Muscle layer of duodenum (tissue), 2 donors: ENCODE measurements at regions not wholly inside any gene's neighbourhood (a gene's known extent, or its start where the extent isn't known, plus 50 kb on each side); places are given as distances from the start of the nearest gene placed in this dataset.

ENCODE experiments used
- H3K27ac ChIP-seq: one replicate; pipeline ENCODE4 v1.7.0; 2013; ENCODE audit warnings: mild to moderate bottlenecking, low read length
- H3K27me3 ChIP-seq: one replicate; pipeline ENCODE4 v1.7.0; 2013; ENCODE audit warnings: low read depth, mild to moderate bottlenecking, control low read depth, low read length
- H3K36me3 ChIP-seq, 2 donors: one replicate each; pipeline ENCODE4 v1.7.0; 2013; ENCODE audit warnings: low read length in 2 of 2, control low read depth in 1 of 2, mild to moderate bottlenecking in 1 of 2; ENCODE audit not compliant: insufficient read depth in 2 of 2, control insufficient read depth in 1 of 2
- H3K4me1 ChIP-seq, 2 donors: one replicate each; pipeline ENCODE4 v1.7.0; 2013; ENCODE audit warnings: low read length in 2 of 2, mild to moderate bottlenecking in 2 of 2, control low read depth in 1 of 2, moderate library complexity in 1 of 2; ENCODE audit not compliant: insufficient read depth in 2 of 2, control insufficient read depth in 1 of 2
- H3K4me3 ChIP-seq, 2 donors: one replicate each; pipeline ENCODE4 v1.7.0; 2013; ENCODE audit warnings: low read length in 2 of 2, low read depth in 1 of 2, mild to moderate bottlenecking in 1 of 2
- H3K9me3 ChIP-seq, 2 donors: one replicate each; pipeline ENCODE4 v1.7.0; 2013; ENCODE audit warnings: low read length in 2 of 2, control low read depth in 1 of 2, mild to moderate bottlenecking in 1 of 2; ENCODE audit not compliant: control insufficient read depth in 1 of 2
- donor health status: healthy.

- H3K27ac ChIP-seq, result no peak overlapping the region
- no peaks in the 10 kb centered on the region for H3K9me3 ChIP-seq
Measured at GRCh38 chr5:143761663-143762062, 50.3 kb upstream of the HMHB1 start.

GRCh38 chr5:143760755-143761154 lies 51.2 kb upstream of the HMHB1 start:
- Histone ChIP-seq H3K4me3 (no peak overlapping the region), H3K27ac (no peak overlapping the region), H3K4me1 (peaks cover 0 to 18% of the 10 kb centered on the region in 2 donors), H3K36me3 (no peaks in the 10 kb centered on the region), H3K27me3 (no peaks in the 10 kb centered on the region), H3K9me3 (no peaks in the 10 kb centered on the region)

More at GRCh38 chr5:143761663-143762062, 50.3 kb upstream of the HMHB1 start:
- no peak overlapping the region for H3K4me3 ChIP-seq
- no peaks in the 10 kb centered on the region for H3K27me3 ChIP-seq
- H3K36me3 ChIP-seq, result no peaks in the 10 kb centered on the region
- H3K4me1 ChIP-seq, result peaks cover 0 to 18% of the 10 kb centered on the region in 2 donors

- peaks cover 0 to 18% of the 10 kb centered on the region in 2 donors for H3K4me1 ChIP-seq
- no peaks in the 10 kb centered on the region for H3K9me3 ChIP-seq
- H3K4me3 ChIP-seq, result no peak overlapping the region
- no peak overlapping the region for H3K27ac ChIP-seq
- H3K27me3 ChIP-seq, result no peaks in the 10 kb centered on the region
- no peaks in the 10 kb centered on the region for H3K36me3 ChIP-seq
Measured at GRCh38 chr5:143760131-143760505, 51.8 kb upstream of the HMHB1 start.

GRCh38 chr5:143759396-143760130 lies 52.4 kb upstream of the HMHB1 start:
- Histone ChIP-seq H3K27ac (no peak overlapping the region), H3K9me3 (no peaks in the 10 kb centered on the region)

GRCh38 chr5:143758750-143759149 lies 53.2 kb upstream of the HMHB1 start:
- H3K9me3 ChIP-seq, result no peaks in the 10 kb centered on the region
- no peaks in the 10 kb centered on the region for H3K36me3 ChIP-seq
- H3K4me3 ChIP-seq, result no peak overlapping the region
- H3K27ac ChIP-seq, result no peak overlapping the region
- H3K27me3 ChIP-seq, result no peaks in the 10 kb centered on the region
- peaks cover 0 to 18% of the 10 kb centered on the region in 2 donors for H3K4me1 ChIP-seq

More at GRCh38 chr5:143759396-143760130, 52.4 kb upstream of the HMHB1 start:
- H3K36me3 ChIP-seq, result no peaks in the 10 kb centered on the region
- H3K4me3 ChIP-seq, result no peak overlapping the region
- H3K4me1 ChIP-seq, result peaks cover 0 to 18% of the 10 kb centered on the region in 2 donors
- no peaks in the 10 kb centered on the region for H3K27me3 ChIP-seq

- H3K27ac ChIP-seq, result no peak overlapping the region
- peaks cover 0 to 18% of the 10 kb centered on the region in 2 donors for H3K4me1 ChIP-seq
- no peak overlapping the region for H3K4me3 ChIP-seq
- no peaks in the 10 kb centered on the region for H3K9me3 ChIP-seq
- H3K36me3 ChIP-seq, result no peaks in the 10 kb centered on the region
- H3K27me3 ChIP-seq, result no peaks in the 10 kb centered on the region
Measured at GRCh38 chr5:143758015-143758414, 53.9 kb upstream of the HMHB1 start.

GRCh38 chr5:143757116-143757515 lies 54.8 kb upstream of the HMHB1 start:
- Histone ChIP-seq H3K9me3 (no peaks in the 10 kb centered on the region), H3K36me3 (no peaks in the 10 kb centered on the region), H3K4me3 (no peak overlapping the region), H3K27me3 (no peaks in the 10 kb centered on the region), H3K27ac (no peak overlapping the region), H3K4me1 (peaks cover 0 to 18% of the 10 kb centered on the region in 2 donors)

GRCh38 chr5:143755966-143756365 lies 56.0 kb upstream of the HMHB1 start:
- no peaks in the 10 kb centered on the region for H3K27me3 ChIP-seq
- H3K36me3 ChIP-seq, result no peaks in the 10 kb centered on the region
- no peak overlapping the region for H3K4me3 ChIP-seq
- H3K9me3 ChIP-seq, result no peaks in the 10 kb centered on the region
- H3K4me1 ChIP-seq, result peaks cover 0 to 18% of the 10 kb centered on the region in 2 donors
- no peak overlapping the region for H3K27ac ChIP-seq

- H3K4me1 ChIP-seq, result no peaks in the 10 kb centered on the region
- no peak overlapping the region for H3K27ac ChIP-seq
- no peaks in the 10 kb centered on the region for H3K27me3 ChIP-seq
- H3K9me3 ChIP-seq, result no peaks in the 10 kb centered on the region
- no peak overlapping the region for H3K4me3 ChIP-seq
- H3K36me3 ChIP-seq, result no peaks in the 10 kb centered on the region
Measured at GRCh38 chr5:143752165-143752850, 59.7 kb upstream of the HMHB1 start.

GRCh38 chr5:143751342-143751741 lies 60.6 kb upstream of the HMHB1 start:
- Histone ChIP-seq H3K9me3 (no peaks in the 10 kb centered on the region), H3K27me3 (no peaks in the 10 kb centered on the region), H3K27ac (no peak overlapping the region), H3K36me3 (no peaks in the 10 kb centered on the region), H3K4me1 (no peaks in the 10 kb centered on the region), H3K4me3 (no peak overlapping the region)

GRCh38 chr5:143749581-143750205 lies 62.3 kb upstream of the HMHB1 start:
- Histone ChIP-seq H3K9me3 (no peaks in the 10 kb centered on the region), H3K4me1 (no peaks in the 10 kb centered on the region), H3K27ac (no peak overlapping the region), H3K27me3 (no peaks in the 10 kb centered on the region), H3K36me3 (no peaks in the 10 kb centered on the region), H3K4me3 (no peak overlapping the region)
